ENCODE measurements at regions not wholly inside any gene's neighbourhood (a gene's known extent, or its start where the extent isn't known, plus 50 kb on each side); places are given as distances from the start of the nearest gene placed in this dataset.

- DNase-seq = no peak
Observed at GRCh38 chr17:72413077-72414031, 292.5 kb downstream of the SOX9 start.

GRCh38 chr17:72414032-72414396 lies 293.2 kb downstream of the SOX9 start:
- no peak for DNase-seq

- no peak for DNase-seq
Observed at GRCh38 chr17:72414967-72415853, 294.4 kb downstream of the SOX9 start.

- peak; percentile 14 for DNase-seq
Observed at GRCh38 chr17:72416054-72416675, 295.3 kb downstream of the SOX9 start.

- no peak for DNase-seq
Observed at GRCh38 chr17:72416905-72417304, 296.1 kb downstream of the SOX9 start.

- no peak for DNase-seq
Observed at GRCh38 chr17:72417627-72418026, 296.8 kb downstream of the SOX9 start.

- no peak for DNase-seq
Observed at GRCh38 chr17:72419866-72420774, 299.3 kb downstream of the SOX9 start.

- DNase-seq = no peak
Observed at GRCh38 chr17:72420775-72421127, 299.9 kb downstream of the SOX9 start.

- peak; percentile 68 for DNase-seq
Observed at GRCh38 chr17:72421128-72422092, 300.6 kb downstream of the SOX9 start.

GRCh38 chr17:72422204-72422504 lies 301.3 kb downstream of the SOX9 start:
- no peak for DNase-seq

- peak; percentile 69 for DNase-seq
Observed at GRCh38 chr17:72422505-72423285, 301.9 kb downstream of the SOX9 start.

GRCh38 chr17:72423286-72423589 lies 302.4 kb downstream of the SOX9 start:
- no peak for DNase-seq

GRCh38 chr17:72423718-72424117 lies 302.9 kb downstream of the SOX9 start:
- DNase-seq = no peak

GRCh38 chr17:72424505-72425117 lies 303.8 kb downstream of the SOX9 start:
- no peak for DNase-seq

GRCh38 chr17:72425133-72425793 lies 304.4 kb downstream of the SOX9 start:
- DNase-seq = no peak

GRCh38 chr17:72425794-72426168 lies 305.0 kb downstream of the SOX9 start:
- DNase-seq = no peak

- DNase-seq = no peak
Observed at GRCh38 chr17:72426321-72426720, 305.5 kb downstream of the SOX9 start.

- no peak for DNase-seq
Observed at GRCh38 chr17:72426948-72427760, 306.3 kb downstream of the SOX9 start.

GRCh38 chr17:72427761-72428109 lies 306.9 kb downstream of the SOX9 start:
- no peak for DNase-seq

All from fibroblast of skin of scalp (primary cell).